H9 (cell line): ENCODE measurements at regions not wholly inside any gene's neighbourhood (a gene's known extent, or its start where the extent isn't known, plus 50 kb on each side); places are given as distances from the start of the nearest gene placed in this dataset.

Source experiments
- DNase-seq: peaks from one replicate; pipeline ENCODE4 v3.0.0-alpha.2; 2017
- H2AFZ ChIP-seq: one replicate; pipeline ENCODE4 v1.6.1; 2013; ENCODE audit warnings: mild to moderate bottlenecking, low read length, control low read depth, moderate library complexity
- H2AK5ac ChIP-seq: 2 replicates; pipeline ENCODE4 v1.6.1; 2013; ENCODE audit warnings: low read length, control low read depth, mixed read lengths; ENCODE audit not compliant: insufficient read length
- H2BK120ac ChIP-seq: one replicate; pipeline ENCODE4 v1.6.1; 2013; ENCODE audit warnings: low read depth, mild to moderate bottlenecking, low read length, control low read depth, inconsistent platforms; ENCODE audit not compliant: poor library complexity, severe bottlenecking
- H2BK12ac ChIP-seq: 2 replicates; pipeline ENCODE4 v1.6.1; 2013; ENCODE audit warnings: low read length, control low read depth, mixed read lengths, low read depth; ENCODE audit not compliant: insufficient read length
- H2BK15ac ChIP-seq: 2 replicates; pipeline ENCODE4 v1.6.1; 2013; ENCODE audit warnings: low read depth, low read length, control low read depth
- H2BK20ac ChIP-seq: one replicate; pipeline ENCODE4 v1.6.1; 2013; ENCODE audit warnings: low read depth, mild to moderate bottlenecking, low read length, control low read depth, inconsistent platforms; ENCODE audit not compliant: poor library complexity, severe bottlenecking
- H2BK5ac ChIP-seq: 2 replicates; pipeline ENCODE4 v1.6.1; 2013; ENCODE audit warnings: low read length, control low read depth, mixed read lengths; ENCODE audit not compliant: insufficient read length
- H3K14ac ChIP-seq: 2 replicates; pipeline ENCODE4 v1.6.1; 2013; ENCODE audit warnings: low read length, control low read depth; ENCODE audit not compliant: insufficient read depth
- H3K18ac ChIP-seq: 2 replicates; pipeline ENCODE4 v1.6.1; 2013; ENCODE audit warnings: low read depth, mild to moderate bottlenecking, mixed read lengths, low read length, control low read depth; ENCODE audit not compliant: insufficient read length
- H3K23ac ChIP-seq: 2 replicates; pipeline ENCODE4 v1.6.1; 2013; ENCODE audit warnings: low read length, control low read depth, mixed read lengths, low read depth; ENCODE audit not compliant: insufficient read length
- H3K23me2 ChIP-seq: 2 replicates; pipeline ENCODE4 v1.6.1; 2013; ENCODE audit warnings: low read depth, mild to moderate bottlenecking, mixed read lengths, low read length, control low read depth; ENCODE audit not compliant: insufficient read length, poor library complexity, severe bottlenecking
- H3K27ac ChIP-seq: 2 replicates; pipeline ENCODE4 v1.5.1; 2013; ENCODE audit warnings: low read length, control low read depth, mixed read lengths, low read depth; ENCODE audit not compliant: insufficient read length
- H3K27me3 ChIP-seq: 2 replicates; pipeline ENCODE4 v1.6.1; 2013; ENCODE audit warnings: low read length, control low read depth, inconsistent platforms; ENCODE audit not compliant: insufficient read depth
- H3K4ac ChIP-seq: 2 replicates; pipeline ENCODE4 v1.6.1; 2013; ENCODE audit warnings: low read depth, mild to moderate bottlenecking, control low read depth, inconsistent platforms, low read length, moderate library complexity
- H3K4me1 ChIP-seq: 2 replicates; pipeline ENCODE4 v1.6.1; 2013; ENCODE audit warnings: low read length, control low read depth, inconsistent platforms; ENCODE audit not compliant: insufficient read depth
- H3K4me2 ChIP-seq: 2 replicates; pipeline ENCODE4 v1.6.1; 2013; ENCODE audit warnings: low read length, control low read depth, mixed read lengths; ENCODE audit not compliant: insufficient read length, insufficient read depth
- H3K56ac ChIP-seq: 2 replicates; pipeline ENCODE4 v1.6.1; 2013; ENCODE audit warnings: low read depth, mild to moderate bottlenecking, mixed read lengths, low read length, control low read depth; ENCODE audit not compliant: insufficient read length
- H3K79me1 ChIP-seq: 2 replicates; pipeline ENCODE4 v1.6.1; 2013; ENCODE audit warnings: low read depth, mild to moderate bottlenecking, moderate library complexity, low read length, control low read depth, inconsistent platforms; ENCODE audit not compliant: insufficient read depth, poor library complexity, severe bottlenecking
- H3K79me2 ChIP-seq: 2 replicates; pipeline ENCODE4 v1.6.1; 2013; ENCODE audit warnings: low read length, control low read depth, inconsistent platforms; ENCODE audit not compliant: insufficient read depth
- H3K9ac ChIP-seq: 2 replicates; pipeline ENCODE4 v1.6.1; 2013; ENCODE audit warnings: low read length, control low read depth, mixed read lengths; ENCODE audit not compliant: insufficient read length; ENCODE audit errors: extremely low read depth
- H3K9me3 ChIP-seq: one replicate; pipeline ENCODE4 v1.6.1; 2013; ENCODE audit warnings: low read depth, low read length, inconsistent platforms; ENCODE audit not compliant: control insufficient read depth
- H3T11ph ChIP-seq: one replicate; pipeline ENCODE4 v1.6.1; 2013; ENCODE audit warnings: mild to moderate bottlenecking, low read length, control low read depth, inconsistent platforms
- H4K20me1 ChIP-seq: one replicate; pipeline ENCODE4 v1.6.1; 2013; ENCODE audit not compliant: control insufficient read depth, insufficient read length, insufficient read depth
- H4K5ac ChIP-seq: 2 replicates; pipeline ENCODE4 v1.6.1; 2013; ENCODE audit warnings: low read depth, mild to moderate bottlenecking, mixed read lengths, low read length, control low read depth; ENCODE audit not compliant: insufficient read length
- H4K8ac ChIP-seq: replicated peaks from 2 replicates; pipeline ENCODE4 v1.6.1; 2013; ENCODE audit warnings: low read length, control low read depth, mixed read lengths, low read depth; ENCODE audit not compliant: insufficient read length
- H4K91ac ChIP-seq: 2 replicates; pipeline ENCODE4 v1.6.1; 2013; ENCODE audit warnings: low read depth, mild to moderate bottlenecking, moderate library complexity, mixed read lengths, low read length, control low read depth; ENCODE audit not compliant: insufficient read length
- H3K27ac Mint-ChIP-seq, 3 experiments: 2 replicates in 2 of 3; 3 replicates in 1 of 3; pipeline ENCODE4 v1.8.0; 2020 to 2021; ENCODE audit warnings: mixed read lengths in 3 of 3, mild to moderate bottlenecking in 1 of 3, moderate library complexity in 1 of 3
- H3K27me3 Mint-ChIP-seq: 2 replicates; pipeline ENCODE4 v1.8.0; 2021; ENCODE audit warnings: low read depth, mild to moderate bottlenecking, moderate library complexity, mixed read lengths
- H3K36me3 Mint-ChIP-seq, 3 experiments: 2 replicates in 2 of 3; 3 replicates in 1 of 3; pipeline ENCODE4 v1.8.0; 2020 to 2021; ENCODE audit warnings: low read depth in 3 of 3, mixed read lengths in 3 of 3; ENCODE audit not compliant: insufficient read depth in 1 of 3
- H3K4me1 Mint-ChIP-seq, 2 experiments: 2 replicates each; pipeline ENCODE4 v1.8.0; 2020; ENCODE audit warnings: mixed read lengths in 2 of 2
- H3K4me3 Mint-ChIP-seq, 2 experiments: 2 replicates in 1 of 2; 3 replicates in 1 of 2; pipeline ENCODE4 v1.8.0; 2020 to 2021; ENCODE audit warnings: mild to moderate bottlenecking in 2 of 2, mixed read lengths in 2 of 2, moderate library complexity in 1 of 2
- H3K9me3 Mint-ChIP-seq, 2 experiments: 2 replicates in 1 of 2; 3 replicates in 1 of 2; pipeline ENCODE4 v1.8.0; 2020; ENCODE audit warnings: mild to moderate bottlenecking in 2 of 2, mixed read lengths in 2 of 2, moderate library complexity in 1 of 2
- CTCF ChIP-seq: fragments of 200-600 bp; sonication (generic); conservative IDR thresholded peaks from 3 replicates; pipeline ENCODE4 v1.8.0; 2021; ENCODE audit warnings: antibody characterized with exemption, mild to moderate bottlenecking
- WGBS: extraction: QIAGEN DNeasy Blood & Tissue Kit; methylation state at CpG from one replicate; pipeline ENCODE4 v1.1.7; 2013; ENCODE audit warnings: missing lambda C conversion rate, low lambda C conversion rate, mixed read lengths; ENCODE audit not compliant: insufficient read length; ENCODE audit errors: extremely low coverage; 5-methylcytosine and 5-hydroxymethylcytosine counted together

GRCh38 chr18:43396266-43396665, 119.0 kb upstream of the SYT4 start:
- Histone ChIP-seq H3K79me2 (no peaks in the 10 kb centered on the region), H2AK5ac (no peak overlapping the region), H3K9ac (no peak overlapping the region), H3K4me1 (no peaks in the 10 kb centered on the region), H4K91ac (no peak overlapping the region), H2AFZ (no peak overlapping the region), H3K23ac (no peak overlapping the region), H3K9me3 (no peaks in the 10 kb centered on the region), H2BK5ac (no peak overlapping the region), H2BK12ac (no peak overlapping the region), H3K18ac (no peak overlapping the region), H3K27ac (no peak overlapping the region), H2BK15ac (no peak overlapping the region), H3K14ac (no peak overlapping the region), H3K79me1 (no peaks in the 10 kb centered on the region), H3K4me2 (no peak overlapping the region), H4K5ac (no peak overlapping the region), H4K8ac (no peak overlapping the region), H3K56ac (no peak overlapping the region), H2BK120ac (no peak overlapping the region), H4K20me1 (no peaks in the 10 kb centered on the region), H3K23me2 (no peaks in the 10 kb centered on the region), H3K27me3 (no peaks in the 10 kb centered on the region), H3T11ph (no peak overlapping the region), H2BK20ac (no peak overlapping the region), H3K4ac (no peak overlapping the region)
- H3K4me3 Mint-ChIP-seq: no peak overlapping the region
- peak; percentile 75 for TF ChIP-seq CTCF
- H3K9me3 Mint-ChIP-seq: no peaks in the 10 kb centered on the region; a peak in 2 of 5 replicates
- H3K36me3 Mint-ChIP-seq: no peaks in the 10 kb centered on the region
- peak overlapping the region in 1 of 3 experiments; percentile 55; a peak in 1 of 7 replicates for H3K27ac Mint-ChIP-seq
- DNase-seq: no peak
- H3K27me3 Mint-ChIP-seq: no peaks in the 10 kb centered on the region
- H3K4me1 Mint-ChIP-seq: peaks cover 3 to 5% of the 10 kb centered on the region in 2 experiments
- WGBS: no CpG with 5 or more reads among the region's 1 CpG
